ENCODE measurements at regions not wholly inside any gene's neighbourhood (a gene's known extent, or its start where the extent isn't known, plus 50 kb on each side); places are given as distances from the start of the nearest gene placed in this dataset.

DNA sequence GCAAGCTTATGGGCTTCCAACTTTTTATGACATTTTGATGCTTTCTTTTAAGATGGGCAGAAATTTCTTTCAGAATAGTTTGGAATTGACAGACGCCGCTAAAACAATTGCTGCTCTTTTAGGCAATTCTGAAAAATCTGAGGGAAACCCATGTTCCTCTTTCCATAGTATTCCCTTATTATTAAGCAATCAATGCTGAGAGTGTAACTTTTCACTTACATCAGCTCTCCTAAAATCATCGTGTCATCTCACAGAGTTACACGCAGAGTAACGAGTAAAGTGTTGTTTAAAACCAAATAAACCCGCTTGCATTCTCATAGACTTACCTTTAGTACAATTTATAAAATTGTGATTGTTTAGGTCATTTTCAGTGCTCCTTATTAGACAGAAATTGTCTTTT lies 150.6 kb downstream of the MAF start:
- H3K4me2 ChIP-seq (ENCODE audit: insufficient read depth in 1 of 2, low read depth in 2 of 2, low read length in 2 of 2), result no peak overlapping the region
- POLR2A ChIA-PET (ENCODE audit: partially characterized antibody), result no interaction called here
- H2AFZ ChIP-seq (ENCODE audit: low read length), result no peak overlapping the region
- no peak overlapping the region for H3K23ac ChIP-seq (ENCODE audit: insufficient read length)
- no peak overlapping the region for H2BK120ac ChIP-seq (replicated peaks; ENCODE audit: low read depth, low read length)
- H4K91ac ChIP-seq (replicated peaks; ENCODE audit: insufficient read length, low read length), result no peak overlapping the region
- H2BK12ac ChIP-seq (ENCODE audit: low read depth, low read length), result no peak overlapping the region
- no peak overlapping the region for H3K9ac ChIP-seq (replicated peaks in 1 of 4; ENCODE audit: extremely low read depth in 1 of 4, low read depth in 3 of 4, low read length in 3 of 4)
- DNase-seq (ENCODE audit: low read depth in 1 of 2, low spot score in 2 of 2) (no peak), FAIRE-seq (no peak)
- no peak overlapping the region for H3K4me3 ChIP-seq (ENCODE audit: extremely low read depth in 1 of 4, insufficient read depth in 2 of 4, low read depth in 3 of 4, low read length in 4 of 4)
- no peak overlapping the region for H2AK5ac ChIP-seq (ENCODE audit: low read depth, low read length)
- CTCF ChIA-PET (ENCODE audit: partially characterized antibody), result interaction anchor here (0.6 to 1.0 kb wide), 2 partner anchors 9 to 116 kb away, joined by 3 read pairs; no protein-coding TSS in a partner anchor
- H3K27me3 ChIP-seq (replicated peaks in 1 of 4; ENCODE audit: control insufficient read depth in 3 of 4, extremely low read depth in 1 of 4, insufficient read depth in 3 of 4, low read length in 3 of 4), result no peaks in the 10 kb centered on the region
- no peaks in the 10 kb centered on the region for H3K9me3 ChIP-seq (ENCODE audit: insufficient read depth in 2 of 2, low read depth in 1 of 2, low read length in 1 of 2)
- H3K4ac ChIP-seq (replicated peaks; ENCODE audit: insufficient read length, low read depth, low read length), result no peak overlapping the region
- H3K56ac ChIP-seq (replicated peaks; ENCODE audit: insufficient read length, low read depth, low read length), result no peak overlapping the region
- no peaks in the 10 kb centered on the region for H3K79me1 ChIP-seq (ENCODE audit: low read depth, low read length)
- H3K4me1 ChIP-seq (replicated peaks in 1 of 4; ENCODE audit: control insufficient read depth in 3 of 4, insufficient read depth in 4 of 4, low read length in 3 of 4), result no peaks in the 10 kb centered on the region
- H4K5ac ChIP-seq (ENCODE audit: insufficient read length, low read depth, low read length), result no peak overlapping the region
- WGBS, 2 experiments (ENCODE audit: extremely low coverage in 1 of 2, insufficient coverage in 1 of 2, insufficient read length in 1 of 2, insufficient replicate concordance in 2 of 2, low coverage in 1 of 2, low lambda C conversion rate in 2 of 2, missing lambda C conversion rate in 1 of 2), result 98% methylated on average over 6 of the region's 6 CpGs; no CpG with 5 or more reads in 1 of the 2 experiments
- no peaks in the 10 kb centered on the region for H3K36me3 ChIP-seq (ENCODE audit: control insufficient read depth in 2 of 4, insufficient read depth in 4 of 4, low read length in 3 of 4)
- H3K23me2 ChIP-seq (ENCODE audit: low read depth, low read length), result no peaks in the 10 kb centered on the region
- H2BK20ac ChIP-seq (ENCODE audit: low read length), result no peak overlapping the region
- H3K18ac ChIP-seq (ENCODE audit: extremely low read depth, low read length), result no peak overlapping the region
- no peak overlapping the region for H2BK5ac ChIP-seq (ENCODE audit: low read depth, low read length)
- no peak overlapping the region for H2BK15ac ChIP-seq (ENCODE audit: low read length)
- H4K20me1 ChIP-seq (replicated peaks in 1 of 2; ENCODE audit: control insufficient read depth in 1 of 2, insufficient read depth in 2 of 2, low read length in 2 of 2), result no peaks in the 10 kb centered on the region
- no peak overlapping the region for H4K8ac ChIP-seq (ENCODE audit: extremely low read depth, insufficient read depth, low read length)
- no peak overlapping the region for H3K27ac ChIP-seq (ENCODE audit: low read depth, low read length)
- H3K79me2 ChIP-seq (ENCODE audit: control insufficient read depth in 1 of 2, insufficient read depth in 2 of 2, low read length in 2 of 2), result no peaks in the 10 kb centered on the region
- no peak overlapping the region for H3K14ac ChIP-seq (ENCODE audit: insufficient read length)
- TF ChIP-seq TAF7 (optimal IDR thresholded peaks at IDR 0.05; ENCODE audit: borderline replicate concordance, low read depth, low read length) (no peak), SP4 (IDR thresholded peaks at IDR 0.05; ENCODE audit: low read length) (no peak)

All from H1 (cell line).